DND-41 (cell line): ENCODE measurements at regions not wholly inside any gene's neighbourhood (a gene's known extent, or its start where the extent isn't known, plus 50 kb on each side); places are given as distances from the start of the nearest gene placed in this dataset.
"Not testable (repeated sequence)": the region's sequence is repeated elsewhere in the genome, so short reads cannot be mapped to it uniquely, and the experiment has no call there.

Experiments
- ATAC-seq: fragments of 200-7000 bp; cut with Tn5 transposase; 3 replicates; pipeline ENCODE4 v1.9.1; 2021; ENCODE audit warnings: low read depth; ENCODE audit not compliant: insufficient read depth
- DNase-seq: peaks from one replicate; pipeline ENCODE4 v3.0.0-alpha.2; 2020
- H2AFZ ChIP-seq: 2 replicates; pipeline ENCODE4 v1.6.0; 2012; ENCODE audit warnings: low read depth, low read length
- H3K27ac ChIP-seq: 2 replicates; pipeline ENCODE4 v1.5.1; 2012; ENCODE audit warnings: low read length, inconsistent platforms
- H3K27me3 ChIP-seq: fragments of 200-600 bp; sonication (generic); 2 replicates; pipeline ENCODE4 v1.6.0; 2012; ENCODE audit warnings: low read length, mild to moderate bottlenecking, inconsistent platforms; ENCODE audit not compliant: insufficient read depth, poor library complexity
- H3K36me3 ChIP-seq: 2 replicates; pipeline ENCODE4 v1.5.1; 2012; ENCODE audit warnings: low read length, inconsistent platforms; ENCODE audit not compliant: insufficient read depth
- H3K4me1 ChIP-seq: 2 replicates; pipeline ENCODE4 v1.5.1; 2012; ENCODE audit warnings: mild to moderate bottlenecking, low read length; ENCODE audit not compliant: insufficient read depth
- H3K4me2 ChIP-seq: 2 replicates; pipeline ENCODE4 v1.6.0; 2012; ENCODE audit warnings: mild to moderate bottlenecking, moderate library complexity, low read length, inconsistent platforms; ENCODE audit not compliant: insufficient read depth
- H3K4me3 ChIP-seq, 2 experiments: fragments of 200-600 bp in 1 of 2; shearing (Covaris generic) in 1 of 2; 2 replicates each; pipeline ENCODE4 v1.5.1; 2012 to 2016; ENCODE audit warnings: inconsistent platforms in 2 of 2, low read length in 2 of 2, mild to moderate bottlenecking in 2 of 2, low read depth in 1 of 2, moderate library complexity in 1 of 2
- H3K79me2 ChIP-seq: 2 replicates; pipeline ENCODE4 v1.6.0; 2012; ENCODE audit warnings: low read length, inconsistent platforms; ENCODE audit not compliant: insufficient read depth
- H3K9ac ChIP-seq: 2 replicates; pipeline ENCODE4 v1.6.0; 2012; ENCODE audit warnings: low read depth, mild to moderate bottlenecking, inconsistent platforms, low read length, moderate library complexity
- H3K9me3 ChIP-seq: 2 replicates; pipeline ENCODE4 v1.5.1; 2012; ENCODE audit warnings: low read length, moderate library complexity, mild to moderate bottlenecking, inconsistent platforms; ENCODE audit not compliant: insufficient read depth, severe bottlenecking
- H4K20me1 ChIP-seq: 2 replicates; pipeline ENCODE4 v1.6.0; 2012; ENCODE audit warnings: low read length; ENCODE audit not compliant: insufficient read depth
- TF ChIP-seq, protein P1 (sequence below): IDR thresholded peaks from 2 replicates; pipeline ENCODE4 v1.5.1; 2012; ENCODE audit warnings: borderline replicate concordance, low read length, moderate library complexity, mild to moderate bottlenecking; ENCODE audit not compliant: poor library complexity, severe bottlenecking; ENCODE audit errors: extremely low read depth

DNA sequence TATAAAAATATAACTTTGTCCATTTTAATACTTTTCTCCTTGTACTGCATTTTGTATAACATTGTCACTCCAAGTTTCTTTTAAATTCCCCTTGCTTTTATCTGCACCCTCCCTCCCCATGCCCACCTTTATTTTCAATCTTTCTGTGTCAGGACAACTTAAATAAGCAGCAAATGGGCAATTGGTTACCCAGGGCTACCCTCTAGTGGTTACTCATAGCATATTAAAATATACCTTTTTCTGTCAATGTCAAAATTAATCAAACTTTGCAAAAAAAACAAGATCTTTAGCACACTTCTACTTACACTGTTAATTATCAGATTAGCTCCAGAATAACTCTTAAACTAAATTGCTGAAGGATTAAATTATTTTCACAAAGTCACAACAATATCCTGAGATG is 2334.6 kb downstream of the EPHA3 start:
- not testable (repeated sequence) for H3K79me2 ChIP-seq, H3K9me3 ChIP-seq, H4K20me1 ChIP-seq, H3K36me3 ChIP-seq, H3K4me3 ChIP-seq, DNase-seq, H3K27ac ChIP-seq, H2AFZ ChIP-seq, H3K4me2 ChIP-seq, H3K27me3 ChIP-seq, H3K9ac ChIP-seq, H3K4me1 ChIP-seq
- peak; percentile 77 for ATAC-seq
- TF ChIP-seq, protein P1, sequence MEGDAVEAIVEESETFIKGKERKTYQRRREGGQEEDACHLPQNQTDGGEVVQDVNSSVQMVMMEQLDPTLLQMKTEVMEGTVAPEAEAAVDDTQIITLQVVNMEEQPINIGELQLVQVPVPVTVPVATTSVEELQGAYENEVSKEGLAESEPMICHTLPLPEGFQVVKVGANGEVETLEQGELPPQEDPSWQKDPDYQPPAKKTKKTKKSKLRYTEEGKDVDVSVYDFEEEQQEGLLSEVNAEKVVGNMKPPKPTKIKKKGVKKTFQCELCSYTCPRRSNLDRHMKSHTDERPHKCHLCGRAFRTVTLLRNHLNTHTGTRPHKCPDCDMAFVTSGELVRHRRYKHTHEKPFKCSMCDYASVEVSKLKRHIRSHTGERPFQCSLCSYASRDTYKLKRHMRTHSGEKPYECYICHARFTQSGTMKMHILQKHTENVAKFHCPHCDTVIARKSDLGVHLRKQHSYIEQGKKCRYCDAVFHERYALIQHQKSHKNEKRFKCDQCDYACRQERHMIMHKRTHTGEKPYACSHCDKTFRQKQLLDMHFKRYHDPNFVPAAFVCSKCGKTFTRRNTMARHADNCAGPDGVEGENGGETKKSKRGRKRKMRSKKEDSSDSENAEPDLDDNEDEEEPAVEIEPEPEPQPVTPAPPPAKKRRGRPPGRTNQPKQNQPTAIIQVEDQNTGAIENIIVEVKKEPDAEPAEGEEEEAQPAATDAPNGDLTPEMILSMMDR: peak; percentile 10

DNA sequence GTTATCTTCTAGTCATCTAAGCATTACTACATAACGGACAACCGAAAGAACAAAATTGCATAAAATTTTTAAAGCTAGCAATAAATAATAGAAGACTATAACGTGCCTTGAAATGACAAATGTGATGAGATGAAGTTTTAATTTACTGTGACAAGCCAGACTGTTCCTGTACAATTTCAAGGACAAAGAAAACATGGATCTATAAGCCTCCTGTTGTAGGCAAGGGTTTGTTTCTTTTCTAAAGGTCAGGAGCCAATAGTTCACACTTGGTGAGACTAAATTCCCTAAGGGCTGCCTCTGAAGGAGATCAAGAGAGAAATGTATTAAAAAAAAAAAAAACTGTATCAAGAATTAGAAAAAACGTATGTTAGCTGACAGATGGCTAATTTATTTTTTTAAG is 2335.1 kb downstream of the EPHA3 start:
- not testable (repeated sequence) for H2AFZ ChIP-seq, DNase-seq, H3K79me2 ChIP-seq, ATAC-seq, H3K4me1 ChIP-seq, H3K9ac ChIP-seq, H3K27ac ChIP-seq, H3K4me2 ChIP-seq, H3K4me3 ChIP-seq, H4K20me1 ChIP-seq, H3K27me3 ChIP-seq, H3K36me3 ChIP-seq, H3K9me3 ChIP-seq

DNA sequence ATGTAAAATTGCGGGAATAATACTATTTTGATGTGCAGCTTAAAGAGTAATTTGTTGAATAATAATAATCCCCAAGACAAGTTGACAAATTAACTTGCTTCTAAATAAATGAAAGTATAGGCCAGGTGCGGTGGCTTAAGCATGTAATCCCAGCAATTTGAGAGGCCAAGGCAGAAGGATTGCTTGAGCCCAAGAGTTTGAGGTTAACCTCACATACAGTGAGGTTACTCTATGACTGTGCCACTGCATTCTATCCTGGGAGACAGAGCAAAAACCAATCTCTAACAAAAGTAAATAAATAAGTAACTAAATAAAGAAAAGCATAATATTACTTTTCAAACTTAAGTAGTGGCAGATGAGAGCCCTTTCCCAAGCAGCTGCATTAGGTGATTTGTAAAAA is 2341.0 kb downstream of the EPHA3 start:
- H3K4me3 ChIP-seq, H3K9ac ChIP-seq, H3K4me1 ChIP-seq, H3K79me2 ChIP-seq, H3K4me2 ChIP-seq, H3K27me3 ChIP-seq, H3K36me3 ChIP-seq, H4K20me1 ChIP-seq, H3K27ac ChIP-seq, H2AFZ ChIP-seq, H3K9me3 ChIP-seq: not testable (repeated sequence)
- DNase-seq (peak; percentile 22), ATAC-seq (peak; percentile 90)

DNA sequence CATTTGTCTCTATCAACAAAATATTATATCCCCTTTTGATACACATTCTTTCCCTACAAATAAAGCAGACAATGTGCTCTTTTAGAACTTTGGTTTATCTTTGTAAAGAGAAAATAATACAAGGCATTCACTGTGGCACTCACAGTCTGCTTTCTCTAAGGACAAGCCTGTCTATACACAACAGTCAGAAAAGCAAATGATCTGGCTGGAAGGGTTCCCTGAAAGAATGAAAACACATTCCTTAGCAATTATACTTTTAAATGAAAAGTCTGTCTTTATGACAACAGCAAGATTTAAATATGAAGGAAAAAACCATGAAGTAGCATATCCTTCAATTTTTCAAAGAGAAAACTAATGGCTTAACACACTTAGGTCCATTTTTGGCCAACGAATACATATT is 2359.1 kb downstream of the EPHA3 start:
- not testable (repeated sequence) for H3K79me2 ChIP-seq, DNase-seq, ATAC-seq, H3K4me1 ChIP-seq, H2AFZ ChIP-seq, H3K4me3 ChIP-seq, H3K27ac ChIP-seq, H4K20me1 ChIP-seq, H3K36me3 ChIP-seq, H3K9me3 ChIP-seq, H3K4me2 ChIP-seq, H3K27me3 ChIP-seq, H3K9ac ChIP-seq

DNA sequence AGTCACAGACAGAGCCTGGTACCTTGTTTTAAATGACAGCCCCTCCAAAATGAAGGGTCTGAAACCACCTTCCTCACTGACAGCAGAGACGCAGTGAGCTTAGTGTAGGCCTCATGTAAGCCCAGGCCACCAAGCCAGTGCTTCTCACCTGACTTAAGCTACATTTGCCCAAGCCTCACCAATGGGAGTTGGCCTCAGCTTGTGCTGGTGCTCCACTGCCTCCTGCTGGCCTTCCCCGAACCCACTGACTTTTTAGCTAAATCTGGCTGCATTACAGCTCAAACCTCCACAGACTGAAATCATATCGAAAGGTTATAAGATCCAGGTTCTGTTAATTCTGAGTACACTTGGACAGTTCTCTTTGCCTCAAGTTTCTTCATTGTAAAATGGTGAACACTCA is 2361.8 kb downstream of the EPHA3 start:
- H3K4me2 ChIP-seq, H2AFZ ChIP-seq, H3K36me3 ChIP-seq, H4K20me1 ChIP-seq, H3K9me3 ChIP-seq, H3K4me3 ChIP-seq, H3K9ac ChIP-seq, H3K79me2 ChIP-seq, H3K27ac ChIP-seq, H3K27me3 ChIP-seq, H3K4me1 ChIP-seq: not testable (repeated sequence)
- DNase-seq: peak; percentile 36
- TF ChIP-seq, protein P1: peak; percentile 24
- peak; percentile 58; the same call in 2 of the 3 replicates for ATAC-seq
